NCI-H446 (cell line): ENCODE measurements at regions not wholly inside any gene's neighbourhood (a gene's known extent, or its start where the extent isn't known, plus 50 kb on each side); places are given as distances from the start of the nearest gene placed in this dataset.

Source experiments
- DNase-seq, 2 experiments: peaks; one replicate each; lab custom pipeline; 2025; lab: John Stamatoyannopoulos, UW

- DNase-seq, result no peak
Observed at GRCh38 chr21:38956856-38957571, 151.3 kb downstream of the ETS2 start.

DNA sequence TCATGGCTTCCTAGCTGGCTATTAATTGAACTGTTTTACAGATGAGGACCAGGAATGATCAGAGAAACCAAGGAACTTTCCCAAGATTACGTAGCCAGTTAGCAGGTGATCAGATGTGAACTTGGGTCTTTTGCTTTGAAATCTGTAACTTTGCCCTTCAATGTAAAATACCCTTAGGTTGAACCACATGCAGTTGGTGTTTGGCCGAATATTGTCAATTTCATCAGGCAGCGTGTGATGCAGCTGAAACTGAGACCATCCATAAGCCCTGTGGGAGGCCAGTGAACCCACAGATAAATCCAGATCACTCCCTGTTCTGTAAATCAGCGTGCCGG, 150.8 kb downstream of the ETS2 start:
- DNase-seq, result no peak

DNA sequence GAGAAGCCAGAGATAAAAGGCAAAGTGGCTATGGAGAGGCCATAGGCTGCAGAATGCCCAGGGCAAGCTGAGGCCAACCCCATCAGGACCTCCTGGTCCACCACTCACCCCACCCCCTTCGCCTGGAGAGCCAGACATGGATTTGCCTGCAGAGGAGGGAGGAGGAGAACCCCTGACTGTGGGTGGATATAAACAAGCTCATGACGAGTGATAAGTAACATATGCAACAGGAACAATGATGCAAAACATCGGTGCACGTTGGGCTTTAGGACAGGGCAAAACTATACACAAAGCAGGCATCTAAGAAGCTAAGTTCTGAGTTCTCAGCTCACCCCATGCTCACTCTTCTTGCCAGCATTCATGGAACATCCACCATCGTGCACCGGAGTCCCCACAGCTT, 150.3 kb downstream of the ETS2 start:
- no peak for DNase-seq

DNA sequence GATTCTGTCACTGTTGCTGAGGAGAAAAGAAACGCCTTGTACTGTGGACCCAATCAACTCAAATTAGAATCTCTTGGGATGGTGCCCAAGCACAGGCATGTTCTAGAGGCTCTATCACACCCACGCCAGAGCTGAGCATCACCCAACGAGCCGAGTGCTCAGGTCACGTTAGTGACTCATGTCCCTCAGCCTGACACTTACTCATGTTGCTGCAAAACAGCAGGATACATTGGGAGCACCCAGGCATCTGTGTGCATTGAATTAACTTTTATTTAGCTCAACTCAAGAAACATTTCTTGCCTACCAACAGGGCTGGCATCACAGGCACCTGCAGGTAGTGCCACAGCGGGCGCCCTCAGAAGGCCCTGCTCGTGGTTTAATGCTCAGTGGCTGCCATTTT, 149.8 kb downstream of the ETS2 start:
- no peak for DNase-seq

DNA sequence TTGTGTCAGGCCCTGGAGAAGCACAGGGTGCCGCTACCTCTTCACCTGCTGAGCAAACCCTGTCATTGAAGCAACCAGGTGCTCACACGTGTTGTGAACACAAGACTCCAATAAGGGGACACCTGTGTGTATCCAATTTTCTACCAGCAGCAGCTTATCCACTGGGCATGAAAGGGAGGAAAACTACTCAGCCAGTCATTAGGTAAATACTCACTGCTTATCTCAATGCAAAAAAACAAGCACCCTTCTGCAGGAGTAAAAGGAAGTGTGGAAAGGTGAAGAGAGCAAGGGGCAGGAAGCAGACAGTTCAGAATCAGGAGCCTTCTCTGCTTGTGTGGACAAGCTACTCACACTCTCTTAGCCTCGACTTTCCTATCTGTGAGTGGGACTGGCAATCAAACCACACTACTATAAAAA, 148.9 kb downstream of the ETS2 start:
- no peak for DNase-seq

GRCh38 chr21:38953516-38953915, 147.8 kb downstream of the ETS2 start:
- no peak for DNase-seq

DNA sequence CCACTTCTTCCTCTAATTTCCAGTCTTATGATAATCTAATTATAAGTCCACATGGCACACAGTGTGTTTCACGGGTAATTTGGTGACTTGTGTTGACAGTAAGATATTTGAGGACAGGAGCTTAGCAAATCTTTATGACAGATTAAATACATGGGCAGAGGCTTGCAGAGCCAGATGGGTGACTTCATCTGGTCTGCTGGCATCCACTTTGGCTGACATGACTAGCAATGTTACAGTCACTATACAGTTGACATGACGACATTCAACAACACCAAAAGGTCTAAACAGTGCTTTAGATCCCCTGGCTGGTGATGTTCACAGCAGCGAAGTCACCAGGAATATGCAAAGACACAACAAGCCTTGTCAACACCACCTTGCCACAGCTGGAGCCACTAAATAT, 147.2 kb downstream of the ETS2 start:
- no peak for DNase-seq

DNA sequence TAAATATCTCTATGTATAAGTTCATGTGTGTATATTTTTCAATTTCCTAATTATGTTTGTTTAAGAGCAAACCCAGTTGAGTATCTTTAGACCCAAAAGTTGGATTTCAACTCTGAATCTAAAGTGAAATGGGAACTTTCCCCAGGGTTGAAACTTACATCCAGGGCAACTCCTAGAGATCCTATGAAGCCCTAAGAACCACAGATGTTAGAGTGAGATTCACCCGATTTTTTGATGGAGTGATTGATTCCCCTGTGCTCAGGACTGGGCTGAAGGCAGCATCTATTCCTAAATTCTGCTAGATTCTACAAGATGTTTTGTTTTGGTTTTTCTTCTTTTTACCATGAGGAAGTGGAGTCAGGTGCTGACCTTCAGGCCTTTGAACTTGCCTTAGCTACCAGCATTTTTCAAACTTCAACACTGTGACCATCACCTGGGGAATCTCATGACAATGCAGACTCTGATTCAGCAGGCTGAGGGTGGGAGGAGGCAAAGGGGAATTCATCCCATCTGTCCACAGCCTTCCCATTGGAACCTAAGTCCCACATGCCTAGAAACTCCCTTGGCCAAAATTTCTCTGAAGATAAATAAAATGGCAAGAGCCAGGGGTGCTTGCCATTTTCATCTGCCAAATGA, 145.5 kb downstream of the ETS2 start:
- no peak for DNase-seq

DNA sequence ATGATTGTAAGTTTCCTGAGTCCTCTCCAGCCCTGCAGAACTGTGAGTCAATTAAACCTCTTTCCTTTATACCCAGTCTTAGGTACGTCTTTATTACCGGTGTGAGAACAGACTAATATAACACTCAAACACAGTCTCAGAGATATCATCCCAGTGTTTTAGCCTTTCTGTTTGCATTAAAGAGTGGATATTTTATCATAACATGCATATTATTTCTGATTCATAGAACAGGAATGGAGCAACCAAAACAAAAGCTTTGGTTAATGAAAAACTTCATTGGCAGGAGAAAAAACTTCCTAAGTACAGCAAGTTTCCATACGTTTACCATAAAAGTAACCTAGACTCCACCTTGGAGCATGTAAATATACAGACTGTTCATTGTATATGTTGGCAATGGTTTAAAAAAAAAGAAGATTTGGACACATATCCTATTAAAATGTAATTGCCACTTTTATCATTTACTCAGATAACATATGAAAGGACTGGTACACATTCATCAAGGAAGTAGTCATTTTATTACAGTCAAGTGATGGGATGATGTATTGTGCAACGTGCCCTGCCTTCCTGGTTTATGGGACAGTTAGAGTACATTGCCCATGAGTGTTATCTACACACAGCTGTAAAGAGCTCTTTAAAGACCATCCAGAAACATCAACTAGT, 144.8 kb downstream of the ETS2 start:
- no peak for DNase-seq

DNA sequence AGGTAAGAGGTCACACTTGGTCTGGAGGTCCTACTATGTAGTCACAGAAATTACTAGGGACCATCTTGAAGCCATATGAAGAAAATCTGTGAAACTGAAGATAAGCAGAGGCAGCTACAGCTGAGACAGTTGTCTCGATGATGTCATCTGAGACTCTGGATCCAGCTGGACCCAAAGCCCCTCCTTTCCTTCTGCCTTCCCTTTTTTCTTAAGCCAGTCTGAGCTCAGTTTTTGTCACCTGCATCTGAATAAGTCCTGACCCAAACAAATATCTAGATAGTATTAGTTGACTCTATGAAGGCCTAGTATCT, 143.3 kb downstream of the ETS2 start:
- no peak for DNase-seq

- no peak for DNase-seq
Observed at GRCh38 chr21:38948377-38949069, 142.8 kb downstream of the ETS2 start.

DNA sequence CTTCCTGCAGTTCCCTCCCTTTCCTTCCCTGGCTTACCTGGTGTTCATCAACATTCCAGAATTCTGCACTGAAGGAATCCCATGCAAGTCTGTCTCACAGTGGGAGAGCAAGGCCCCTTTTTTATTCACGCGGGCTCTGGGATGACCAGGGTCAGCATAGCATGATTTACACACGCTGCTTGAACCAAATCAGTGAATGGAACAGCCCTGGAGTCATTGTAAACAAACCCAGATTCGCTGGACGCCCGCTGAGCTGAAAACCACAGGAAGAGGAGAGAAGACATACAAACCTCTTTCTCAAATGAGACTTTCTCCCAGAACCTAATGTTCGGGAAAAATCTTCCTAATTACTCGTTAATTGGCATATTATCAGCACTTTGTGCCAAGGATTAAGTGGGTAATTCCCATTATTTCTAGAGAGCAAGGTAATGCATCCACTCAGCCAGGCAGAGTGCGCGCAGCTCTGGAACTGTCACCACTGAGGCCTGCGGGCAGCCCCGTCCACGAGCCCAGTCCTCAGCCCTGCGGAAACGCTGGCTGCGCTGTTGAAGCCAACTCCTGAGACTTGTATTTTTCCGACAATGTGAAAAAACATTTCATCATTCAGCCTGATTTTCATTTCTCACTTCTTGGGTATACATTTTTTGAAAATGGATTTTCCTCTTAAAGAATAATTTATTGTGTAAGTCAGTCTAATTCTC, 140.0 kb downstream of the ETS2 start:
- no peak for DNase-seq

DNA sequence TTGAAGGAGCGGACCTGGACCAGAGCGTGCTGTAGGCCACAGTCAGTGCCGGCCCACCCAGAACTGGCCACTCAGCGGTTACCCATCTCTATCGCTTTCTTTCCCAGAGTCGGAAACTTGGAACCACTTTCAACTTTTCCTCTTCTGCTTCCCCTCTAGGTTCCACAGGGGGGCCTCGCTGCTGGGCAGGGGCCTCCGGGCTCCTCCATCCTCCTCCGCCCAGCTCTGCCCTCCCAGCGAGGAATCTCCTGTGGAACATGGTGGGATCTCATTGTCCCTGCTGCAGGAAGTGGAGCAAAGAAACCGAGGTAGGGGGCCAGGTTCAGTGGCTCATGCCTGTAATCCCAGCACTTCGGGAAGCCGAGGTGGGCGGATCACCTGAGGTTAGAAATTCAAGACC, 139.2 kb downstream of the ETS2 start:
- DNase-seq, result no peak

DNA sequence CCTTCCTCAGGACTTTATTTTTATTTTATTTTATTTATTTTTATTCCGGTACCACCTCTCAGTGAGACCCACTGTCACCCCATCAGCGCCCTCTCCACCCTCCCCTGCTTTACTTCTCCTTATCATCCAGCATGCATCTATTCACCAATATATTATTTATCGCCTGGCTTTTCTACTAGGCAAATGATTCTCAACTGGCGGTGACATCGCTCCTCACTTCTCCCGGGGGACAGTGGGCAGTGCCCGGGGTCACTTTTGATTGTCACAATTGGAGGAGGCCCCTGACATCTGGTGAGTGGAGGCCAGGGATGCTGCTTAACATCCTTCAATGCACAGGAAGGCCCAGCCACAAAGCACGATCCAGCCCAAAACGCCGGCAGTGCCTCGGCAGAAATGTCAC, 138.7 kb downstream of the ETS2 start:
- no peak for DNase-seq

DNA sequence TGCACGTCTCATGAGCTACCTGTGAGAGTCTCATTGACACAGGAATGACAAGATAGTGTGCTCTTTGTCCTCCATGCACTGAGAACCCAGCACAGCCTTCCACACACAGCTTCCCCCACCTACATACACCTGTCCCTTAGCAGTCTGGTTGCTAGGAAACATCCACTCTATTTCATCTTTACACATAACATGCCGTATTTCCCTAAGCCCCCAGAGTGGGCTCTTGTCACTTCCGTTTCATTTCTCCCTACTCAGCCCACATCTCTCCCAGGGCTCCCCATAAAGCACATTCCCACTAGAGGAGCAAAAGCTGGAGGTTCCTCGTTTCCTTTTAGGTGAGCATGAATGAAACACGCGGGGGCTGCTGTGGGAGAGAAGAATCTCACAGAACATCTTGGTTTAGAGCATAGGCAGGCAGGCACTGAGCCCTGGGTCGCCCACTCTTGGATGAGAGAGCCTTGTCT, 137.1 kb downstream of the ETS2 start:
- DNase-seq, result no peak

DNA sequence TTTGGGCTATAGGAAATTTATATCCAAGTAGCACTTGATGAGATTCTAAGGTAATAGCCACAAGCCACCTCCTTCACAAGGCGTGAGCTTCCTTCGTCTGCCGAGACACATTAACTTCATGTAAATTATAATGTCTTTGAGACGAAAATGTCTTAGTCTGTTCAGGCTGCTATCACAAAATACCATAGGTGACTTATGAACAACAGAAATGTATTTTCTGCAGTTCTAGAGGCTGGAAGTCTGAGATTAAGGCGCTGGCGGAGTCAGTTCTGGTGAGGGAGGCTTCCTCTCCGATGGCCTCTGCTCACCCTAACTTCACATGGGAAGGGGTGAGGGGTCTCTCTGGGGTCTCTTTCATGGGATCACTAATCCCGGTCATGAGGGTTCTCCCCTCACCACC, 133.0 kb downstream of the ETS2 start:
- no peak for DNase-seq

DNA sequence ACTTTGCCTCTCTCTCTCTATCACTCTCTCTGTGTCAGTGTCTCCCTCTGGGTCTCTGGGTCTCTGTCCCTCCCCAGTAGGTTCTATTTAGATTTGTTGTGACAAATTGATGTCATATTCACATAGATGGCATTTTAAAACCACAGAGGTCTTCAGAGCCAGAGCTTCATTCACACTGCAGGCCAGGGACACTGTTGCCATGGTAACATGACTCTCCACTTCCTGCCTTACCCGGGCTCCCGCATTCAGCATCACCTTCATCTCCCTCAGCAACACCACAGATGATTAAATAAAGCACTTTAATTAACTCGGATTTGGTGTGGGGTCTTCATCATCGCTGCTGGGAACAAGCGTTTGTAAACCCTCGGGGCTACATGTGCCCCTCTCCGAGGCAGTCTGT, 132.6 kb downstream of the ETS2 start:
- DNase-seq, result no peak

DNA sequence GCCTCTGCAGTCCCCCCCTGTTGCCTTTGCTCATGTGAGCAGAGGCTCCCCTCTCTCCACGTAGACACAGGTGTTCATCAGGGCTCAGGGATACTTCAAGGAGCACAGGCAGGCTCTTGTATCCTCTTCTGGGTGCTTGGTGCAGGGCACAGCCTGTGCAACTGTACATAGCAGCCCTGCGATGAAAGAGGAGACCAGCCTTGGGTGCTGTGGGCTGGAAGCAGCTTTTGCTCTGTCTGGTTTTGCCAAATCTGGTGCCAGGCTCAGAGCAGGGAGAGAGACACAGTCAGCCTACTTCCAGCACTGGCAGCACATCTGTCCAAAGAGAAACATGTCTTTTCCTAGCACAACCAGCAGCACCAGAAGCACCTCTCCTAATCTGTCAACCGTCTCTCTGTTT, 132.1 kb downstream of the ETS2 start:
- no peak for DNase-seq

- DNase-seq, result no peak
Observed at GRCh38 chr21:38937286-38937790, 131.6 kb downstream of the ETS2 start.

DNA sequence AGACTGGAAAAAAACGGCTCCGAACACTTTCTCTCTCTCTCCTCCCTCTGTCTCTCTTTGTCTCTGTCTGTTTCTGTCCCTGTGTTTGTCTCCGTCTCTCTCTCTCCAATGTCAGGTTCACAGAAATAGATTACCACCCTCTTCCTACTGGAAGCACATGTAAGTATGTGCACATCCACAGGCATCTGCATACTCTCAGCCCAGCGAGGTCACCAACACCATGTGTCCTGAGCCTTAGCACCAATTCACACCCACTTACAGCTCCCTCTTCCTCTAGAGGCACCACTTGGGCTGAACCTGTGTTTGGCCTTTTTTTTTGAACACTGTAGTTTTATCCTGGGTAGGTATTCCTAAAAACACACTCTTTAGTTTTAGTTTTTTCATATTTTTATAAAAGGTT, 130.5 kb downstream of the ETS2 start:
- DNase-seq, result no peak

- no peak for DNase-seq
Observed at GRCh38 chr21:38933731-38934130, 128.0 kb downstream of the ETS2 start.

- no peak for DNase-seq
Observed at GRCh38 chr21:38931291-38931690, 125.6 kb downstream of the ETS2 start.
